ENCODE measurements at regions not wholly inside any gene's neighbourhood (a gene's known extent, or its start where the extent isn't known, plus 50 kb on each side); places are given as distances from the start of the nearest gene placed in this dataset.

GRCh38 chr2:107338059-107338458 lies 452.1 kb upstream of the ST6GAL2 start:
- no peaks in the 10 kb centered on the region for H3K27me3 Mint-ChIP-seq (ENCODE audit: low read depth in 3 of 3)
- no peak overlapping the region for H3K9ac ChIP-seq (ENCODE audit: insufficient read depth, low read length, poor library complexity, severe bottlenecking)
- H3K4me1 Mint-ChIP-seq: no peaks in the 10 kb centered on the region
- H3K27me3 ChIP-seq (ENCODE audit: control insufficient read depth in 2 of 2, insufficient read depth in 2 of 2, low read length in 2 of 2): no peaks in the 10 kb centered on the region
- H3K79me2 ChIP-seq (ENCODE audit: insufficient read depth, low read length): no peaks in the 10 kb centered on the region
- peaks cover 0 to 13% (median 4%) of the 10 kb centered on the region in 7 donors for H3K9me3 Mint-ChIP-seq
- H3K27ac ChIP-seq (ENCODE audit: low read depth in 1 of 2, low read length in 2 of 2): no peak overlapping the region
- no peak for TF ChIP-seq CTCF (IDR thresholded peaks at IDR 0.05)
- H3K27ac Mint-ChIP-seq: no peak overlapping the region
- H3K4me2 ChIP-seq (replicated peaks; ENCODE audit: extremely low read depth, low read length, poor library complexity, severe bottlenecking): no peak overlapping the region
- WGBS (ENCODE audit: insufficient coverage): no CpG with 5 or more reads among the region's 3 CpGs
- DNase-seq: no peak
- intact Hi-C loops (cut with micrococcal nuclease): no loop called here
- H3K36me3 Mint-ChIP-seq: no peaks in the 10 kb centered on the region
- no peaks in the 10 kb centered on the region for H4K20me1 ChIP-seq (ENCODE audit: insufficient read depth, low read length)
- no peak overlapping the region for H2AFZ ChIP-seq (ENCODE audit: insufficient read depth, low read depth, low read length, poor library complexity, severe bottlenecking)
- H3K9me3 ChIP-seq (replicated peaks in 1 of 2; ENCODE audit: control insufficient read depth in 1 of 2, insufficient read depth in 1 of 2, low read length in 2 of 2): peaks cover 3 to 14% of the 10 kb centered on the region in 2 donors
- no peaks in the 10 kb centered on the region for H3K36me3 ChIP-seq (replicated peaks in 1 of 2; ENCODE audit: control insufficient read depth in 1 of 2, insufficient read depth in 2 of 2, low read length in 2 of 2)
- H3K4me3 ChIP-seq (replicated peaks in 1 of 3; ENCODE audit: low read depth in 2 of 3, low read length in 3 of 3): no peak overlapping the region
- no peak overlapping the region for H3K4me3 Mint-ChIP-seq
- no peaks in the 10 kb centered on the region for H3K4me1 ChIP-seq (ENCODE audit: control insufficient read depth in 1 of 2, insufficient read depth in 2 of 2, low read length in 2 of 2)

GRCh38 chr2:107338571-107338970 lies 452.6 kb upstream of the ST6GAL2 start:
- Histone ChIP-seq H3K36me3 (replicated peaks in 1 of 2; ENCODE audit: control insufficient read depth in 1 of 2, insufficient read depth in 2 of 2, low read length in 2 of 2) (no peaks in the 10 kb centered on the region), H3K9ac (ENCODE audit: insufficient read depth, low read length, poor library complexity, severe bottlenecking) (no peak overlapping the region), H2AFZ (ENCODE audit: insufficient read depth, low read depth, low read length, poor library complexity, severe bottlenecking) (no peak overlapping the region), H3K4me2 (replicated peaks; ENCODE audit: extremely low read depth, low read length, poor library complexity, severe bottlenecking) (no peak overlapping the region), H3K79me2 (ENCODE audit: insufficient read depth, low read length) (no peaks in the 10 kb centered on the region), H3K4me1 (ENCODE audit: control insufficient read depth in 1 of 2, insufficient read depth in 2 of 2, low read length in 2 of 2) (no peaks in the 10 kb centered on the region), H4K20me1 (ENCODE audit: insufficient read depth, low read length) (no peaks in the 10 kb centered on the region), H3K27me3 (ENCODE audit: control insufficient read depth in 2 of 2, insufficient read depth in 2 of 2, low read length in 2 of 2) (no peaks in the 10 kb centered on the region), H3K27ac (ENCODE audit: low read depth in 1 of 2, low read length in 2 of 2) (no peak overlapping the region), H3K9me3 (replicated peaks in 1 of 2; ENCODE audit: control insufficient read depth in 1 of 2, insufficient read depth in 1 of 2, low read length in 2 of 2) (peaks cover 3 to 14% of the 10 kb centered on the region in 2 donors), H3K4me3 (replicated peaks in 1 of 3; ENCODE audit: low read depth in 2 of 3, low read length in 3 of 3) (no peak overlapping the region)
- intact Hi-C loops (cut with micrococcal nuclease): no loop called here
- H3K27me3 Mint-ChIP-seq (ENCODE audit: low read depth in 3 of 3): no peaks in the 10 kb centered on the region
- no peaks in the 10 kb centered on the region for H3K36me3 Mint-ChIP-seq
- no peak overlapping the region for H3K27ac Mint-ChIP-seq
- TF ChIP-seq CTCF (IDR thresholded peaks at IDR 0.05): no peak
- no peak overlapping the region for H3K4me3 Mint-ChIP-seq
- no peak for DNase-seq
- WGBS (ENCODE audit: insufficient coverage): 100% methylated on average over 1 of the region's 6 CpGs
- peaks cover 0 to 13% (median 5%) of the 10 kb centered on the region in 7 donors for H3K9me3 Mint-ChIP-seq
- no peaks in the 10 kb centered on the region for H3K4me1 Mint-ChIP-seq

Measured in CD14-positive monocyte (primary cell).